CD8-positive, alpha-beta memory T cell (primary cell): ENCODE measurements at regions not wholly inside any gene's neighbourhood (a gene's known extent, or its start where the extent isn't known, plus 50 kb on each side); places are given as distances from the start of the nearest gene placed in this dataset.

Experiments used
- CTCF ChIA-PET: fragments of 350-600 bp; sonication (Branson Sonifier 250); formaldehyde crosslinking; loops from one replicate; lab custom pipeline; 2021; ENCODE audit warnings: antibody characterized with exemption; lab: Charles Lee
- POLR2A ChIA-PET: fragments of 350-600 bp; sonication (Branson Sonifier 250); formaldehyde crosslinking; loops from one replicate; lab custom pipeline; 2021; ENCODE audit warnings: antibody characterized with exemption; lab: Charles Lee
- DNase-seq, 5 donors: peaks; one replicate each; pipeline versions ENCODE4 v3.0.0 to v3.0.0-alpha.2; 2020 to 2022; ENCODE audit warnings: mixed read lengths in 1 of 5
- H3K27ac ChIP-seq: one replicate; pipeline ENCODE4 v1.7.0; 2013; ENCODE audit warnings: low read depth, mild to moderate bottlenecking, low read length, moderate library complexity
- H3K27me3 ChIP-seq: 2 replicates; pipeline ENCODE4 v1.7.0; 2013; ENCODE audit warnings: low read length, mild to moderate bottlenecking; ENCODE audit not compliant: insufficient read depth, poor library complexity, severe bottlenecking
- H3K36me3 ChIP-seq: 2 replicates; pipeline ENCODE4 v1.7.0; 2013; ENCODE audit warnings: mild to moderate bottlenecking, low read length, moderate library complexity; ENCODE audit not compliant: insufficient read depth
- H3K4me1 ChIP-seq: 2 replicates; pipeline ENCODE4 v1.7.0; 2013; ENCODE audit warnings: mild to moderate bottlenecking, low read length, moderate library complexity; ENCODE audit not compliant: insufficient read depth
- H3K4me3 ChIP-seq: 2 replicates; pipeline ENCODE4 v1.7.0; 2013; ENCODE audit warnings: mild to moderate bottlenecking, low read length
- H3K9me3 ChIP-seq: 2 replicates; pipeline ENCODE4 v1.7.0; 2013; ENCODE audit warnings: mild to moderate bottlenecking, low read length
- H3K27ac Mint-ChIP-seq, 8 donors: one replicate each; pipeline ENCODE4 v1.8.0; 2020 to 2021; ENCODE audit warnings: mixed read lengths in 8 of 8, mild to moderate bottlenecking in 6 of 8, inconsistent platforms in 3 of 8, moderate library complexity in 3 of 8
- H3K27me3 Mint-ChIP-seq, 2 donors: one replicate each; pipeline ENCODE4 v1.8.0; 2020 to 2021; ENCODE audit warnings: mixed read lengths in 2 of 2, mild to moderate bottlenecking in 1 of 2, moderate library complexity in 1 of 2
- H3K36me3 Mint-ChIP-seq, 3 donors: one replicate each; pipeline ENCODE4 v1.8.0; 2020 to 2021; ENCODE audit warnings: mixed read lengths in 3 of 3, inconsistent platforms in 1 of 3, mild to moderate bottlenecking in 1 of 3
- H3K4me1 Mint-ChIP-seq, 3 donors: one replicate each; pipeline ENCODE4 v1.8.0; 2020 to 2021; ENCODE audit warnings: mixed read lengths in 3 of 3, inconsistent platforms in 1 of 3, mild to moderate bottlenecking in 1 of 3
- H3K4me3 Mint-ChIP-seq, 7 donors: one replicate each; pipeline ENCODE4 v1.8.0; 2020 to 2021; ENCODE audit warnings: mixed read lengths in 7 of 7, mild to moderate bottlenecking in 6 of 7, moderate library complexity in 4 of 7, inconsistent platforms in 2 of 7
- H3K9me3 Mint-ChIP-seq, 5 donors: one replicate each; pipeline ENCODE4 v1.8.0; 2020 to 2022; ENCODE audit warnings: mixed read lengths in 5 of 5, mild to moderate bottlenecking in 3 of 5, moderate library complexity in 2 of 5, inconsistent platforms in 1 of 5

- peaks cover 0 to 6% (median 0%) of the 10 kb centered on the region in 3 donors for H3K4me1 Mint-ChIP-seq
- CTCF ChIA-PET: no interaction called here
Observed at GRCh38 chr6:141866731-141867497, 265.8 kb upstream of the GJE1 start.

GRCh38 chr6:141851063-141851462 is 281.7 kb upstream of the GJE1 start:
- Mint-ChIP-seq H3K27ac (no peak overlapping the region), H3K27me3 (no peaks in the 10 kb centered on the region), H3K4me3 (no peak overlapping the region), H3K4me1 (peaks cover 37 to 50% (median 40%) of the 10 kb centered on the region in 3 donors), H3K9me3 (no peaks in the 10 kb centered on the region), H3K36me3 (peaks cover 0 to 30% (median 0%) of the 10 kb centered on the region in 3 donors)
- ChIA-PET CTCF (no interaction called here), POLR2A (no interaction called here)
- H3K4me3 ChIP-seq: no peak overlapping the region
- H3K27me3 ChIP-seq: no peaks in the 10 kb centered on the region
- peaks cover 31% of the 10 kb centered on the region for H3K4me1 ChIP-seq
- DNase-seq: no peak
- H3K36me3 ChIP-seq: no peaks in the 10 kb centered on the region
- no peaks in the 10 kb centered on the region for H3K9me3 ChIP-seq
- H3K27ac ChIP-seq: no peak overlapping the region

More at GRCh38 chr6:141866731-141867497, 265.8 kb upstream of the GJE1 start:
- Mint-ChIP-seq H3K27me3 (no peaks in the 10 kb centered on the region), H3K4me3 (no peak overlapping the region), H3K36me3 (peaks cover 0 to 4% (median 0%) of the 10 kb centered on the region in 3 donors), H3K27ac (peak overlapping the region in 1 of 8 donors; percentile 55), H3K9me3 (peaks cover 0 to 4% (median 0%) of the 10 kb centered on the region in 5 donors)
- H3K9me3 ChIP-seq: no peaks in the 10 kb centered on the region
- no peak overlapping the region for H3K4me3 ChIP-seq
- H3K27ac ChIP-seq: no peak overlapping the region
- no peaks in the 10 kb centered on the region for H3K4me1 ChIP-seq
- DNase-seq: no peak
- no peaks in the 10 kb centered on the region for H3K36me3 ChIP-seq
- H3K27me3 ChIP-seq: no peaks in the 10 kb centered on the region
- POLR2A ChIA-PET: no interaction called here

- Histone ChIP-seq H3K9me3 (no peaks in the 10 kb centered on the region), H3K36me3 (no peaks in the 10 kb centered on the region), H3K4me1 (peaks cover 33% of the 10 kb centered on the region), H3K4me3 (no peak overlapping the region), H3K27ac (no peak overlapping the region), H3K27me3 (no peaks in the 10 kb centered on the region)
- ChIA-PET POLR2A (interaction anchor here (1.0 kb wide), 1 partner anchor 9 kb away, joined by 3 read pairs; no protein-coding TSS in a partner anchor), CTCF (no interaction called here)
- H3K4me1 Mint-ChIP-seq: peaks cover 40 to 62% (median 43%) of the 10 kb centered on the region in 3 donors
- H3K9me3 Mint-ChIP-seq: peaks cover 0 to 12% (median 0%) of the 10 kb centered on the region in 5 donors
- peak overlapping the region; percentile 1 to 69 (median 43) for H3K4me3 Mint-ChIP-seq
- peak; percentile 2 to 67 (median 33) for DNase-seq
- peak overlapping the region; percentile 72 to 93 (median 80) for H3K27ac Mint-ChIP-seq
- H3K27me3 Mint-ChIP-seq: no peaks in the 10 kb centered on the region
- peaks cover 0 to 32% (median 0%) of the 10 kb centered on the region in 3 donors for H3K36me3 Mint-ChIP-seq
Observed at GRCh38 chr6:141848029-141848890, 284.5 kb upstream of the GJE1 start.

GRCh38 chr6:141846639-141847038 is 286.1 kb upstream of the GJE1 start:
- Histone ChIP-seq H3K36me3 (no peaks in the 10 kb centered on the region), H3K27ac (no peak overlapping the region), H3K4me3 (no peak overlapping the region), H3K9me3 (no peaks in the 10 kb centered on the region), H3K4me1 (peaks cover 33% of the 10 kb centered on the region), H3K27me3 (no peaks in the 10 kb centered on the region)
- no peak for DNase-seq
- H3K9me3 Mint-ChIP-seq: peaks cover 0 to 12% (median 0%) of the 10 kb centered on the region in 5 donors
- H3K27ac Mint-ChIP-seq: peak overlapping the region; percentile 0 to 93 (median 84)
- peak overlapping the region; percentile 0 to 70 (median 59) for H3K4me3 Mint-ChIP-seq
- no peaks in the 10 kb centered on the region for H3K27me3 Mint-ChIP-seq
- peaks cover 0 to 28% (median 0%) of the 10 kb centered on the region in 3 donors for H3K36me3 Mint-ChIP-seq
- ChIA-PET CTCF (no interaction called here), POLR2A (interaction anchor here (0.9 kb wide), 1 partner anchor 17 kb away, joined by 3 read pairs; no protein-coding TSS in a partner anchor)
- peaks cover 40 to 62% (median 43%) of the 10 kb centered on the region in 3 donors for H3K4me1 Mint-ChIP-seq

GRCh38 chr6:141843178-141843834 is 289.4 kb upstream of the GJE1 start:
- Histone ChIP-seq H3K4me3 (no peak overlapping the region), H3K4me1 (peaks cover 23% of the 10 kb centered on the region), H3K27me3 (no peaks in the 10 kb centered on the region), H3K9me3 (no peaks in the 10 kb centered on the region), H3K36me3 (no peaks in the 10 kb centered on the region), H3K27ac (no peak overlapping the region)
- Mint-ChIP-seq H3K36me3 (peaks cover 0 to 25% (median 0%) of the 10 kb centered on the region in 3 donors), H3K4me1 (peaks cover 25 to 34% (median 25%) of the 10 kb centered on the region in 3 donors), H3K27ac (no peak overlapping the region), H3K4me3 (no peak overlapping the region), H3K9me3 (peaks cover 0 to 12% (median 0%) of the 10 kb centered on the region in 5 donors), H3K27me3 (no peaks in the 10 kb centered on the region)
- CTCF ChIA-PET: no interaction called here
- POLR2A ChIA-PET: no interaction called here
- no peak for DNase-seq

GRCh38 chr6:141833001-141833655 is 299.6 kb upstream of the GJE1 start:
- H3K27me3 ChIP-seq: no peaks in the 10 kb centered on the region
- Mint-ChIP-seq H3K27ac (no peak overlapping the region), H3K27me3 (no peaks in the 10 kb centered on the region), H3K4me3 (no peak overlapping the region), H3K9me3 (no peaks in the 10 kb centered on the region), H3K4me1 (peaks cover 0 to 10% (median 0%) of the 10 kb centered on the region in 3 donors), H3K36me3 (peaks cover 0 to 2% (median 2%) of the 10 kb centered on the region in 3 donors)
- ChIA-PET POLR2A (no interaction called here), CTCF (interaction anchor here (1.0 kb wide), 1 partner anchor 9 kb away, joined by 3 read pairs; no protein-coding TSS in a partner anchor)
- no peak overlapping the region for H3K4me3 ChIP-seq
- H3K27ac ChIP-seq: no peak overlapping the region
- no peaks in the 10 kb centered on the region for H3K4me1 ChIP-seq
- no peak for DNase-seq
- H3K36me3 ChIP-seq: no peaks in the 10 kb centered on the region
- no peaks in the 10 kb centered on the region for H3K9me3 ChIP-seq

GRCh38 chr6:141830530-141830929 is 302.2 kb upstream of the GJE1 start:
- Histone ChIP-seq H3K4me1 (no peaks in the 10 kb centered on the region), H3K9me3 (no peaks in the 10 kb centered on the region), H3K36me3 (no peaks in the 10 kb centered on the region), H3K27me3 (no peaks in the 10 kb centered on the region), H3K4me3 (no peak overlapping the region), H3K27ac (no peak overlapping the region)
- Mint-ChIP-seq H3K36me3 (peaks cover 0 to 13% (median 2%) of the 10 kb centered on the region in 3 donors), H3K4me3 (no peak overlapping the region), H3K9me3 (no peaks in the 10 kb centered on the region), H3K27me3 (no peaks in the 10 kb centered on the region), H3K27ac (peak overlapping the region in 1 of 8 donors; percentile 26), H3K4me1 (peaks cover 0 to 10% (median 0%) of the 10 kb centered on the region in 3 donors)
- no peak for DNase-seq
- POLR2A ChIA-PET: interaction anchor here (1.0 kb wide), 1 partner anchor 16 kb away, joined by 3 read pairs; no protein-coding TSS in a partner anchor
- CTCF ChIA-PET: no interaction called here
